Left hindlimb (tissue), 1 donor: ENCODE measurements at regions not wholly inside any gene's neighbourhood (a gene's known extent, or its start where the extent isn't known, plus 50 kb on each side); places are given as distances from the start of the nearest gene placed in this dataset.

Experiments used
- DNase-seq: peaks from one replicate; pipeline ENCODE4 v3.0.0-alpha.2; 2018

DNA sequence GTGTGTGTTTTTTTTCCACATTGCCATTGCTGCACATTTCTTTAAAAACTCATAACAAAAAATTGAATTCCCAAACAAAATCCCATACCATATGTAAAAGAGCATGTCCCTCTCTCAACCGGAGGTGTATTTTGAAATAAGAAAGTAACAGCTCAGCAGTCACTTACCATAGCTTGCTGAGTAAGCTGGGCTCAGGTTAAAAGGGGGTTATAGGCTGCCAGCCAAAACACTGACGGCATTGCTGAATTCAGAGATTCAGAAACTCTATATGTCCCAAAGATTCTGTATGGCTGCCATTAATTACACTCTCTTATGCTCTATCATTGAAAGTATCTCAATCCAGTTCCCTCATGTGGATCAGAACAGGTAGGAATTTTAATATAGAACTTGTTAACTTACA lies 276.0 kb downstream of the FOXG1 start:
- no peak for DNase-seq

- DNase-seq = no peak
These were observed 277.1 kb downstream of the FOXG1 start for GRCh38 chr14:29043737-29044136.

GRCh38 chr14:29045237-29045636 lies 278.6 kb downstream of the FOXG1 start:
- DNase-seq = no peak

DNA sequence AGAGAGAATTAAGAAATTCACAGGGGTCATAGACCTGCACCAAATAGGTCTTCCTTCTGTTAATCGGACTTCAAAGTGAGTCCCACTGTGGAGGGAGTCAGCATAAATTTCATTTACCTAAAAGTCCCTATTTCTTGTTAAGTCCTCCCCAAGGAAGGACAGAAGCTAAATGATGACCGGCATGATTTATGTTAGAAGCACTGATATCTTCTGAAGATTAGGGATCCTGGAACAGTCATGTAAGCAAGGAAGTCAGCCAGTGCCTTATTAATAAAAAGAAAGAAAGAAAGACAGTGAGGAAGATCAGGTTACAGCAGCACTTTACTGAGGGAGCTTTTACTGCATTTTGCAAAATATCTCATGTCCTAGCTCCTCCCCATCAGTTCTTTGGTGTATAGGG lies 287.5 kb downstream of the FOXG1 start:
- no peak for DNase-seq

GRCh38 chr14:29056041-29056566 lies 289.5 kb downstream of the FOXG1 start:
- DNase-seq = no peak

DNA sequence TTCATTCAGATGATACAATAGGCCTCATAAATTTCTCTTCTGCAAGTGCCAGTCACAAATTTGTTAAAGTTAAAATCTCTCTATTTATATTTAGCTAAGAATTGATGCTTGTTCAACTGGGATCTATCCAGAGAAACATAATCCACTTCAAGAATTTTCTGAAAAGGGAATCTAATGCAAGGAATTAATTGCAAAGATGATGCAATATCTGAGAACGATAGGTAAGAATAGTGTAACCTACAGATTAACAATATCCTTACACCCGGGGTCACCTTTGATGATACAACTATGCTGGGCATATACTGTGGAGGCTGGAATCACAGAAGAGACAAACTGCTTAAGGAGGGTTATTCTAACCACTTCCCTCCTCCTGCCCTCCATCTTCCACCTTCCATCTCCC lies 295.1 kb downstream of the FOXG1 start:
- DNase-seq = no peak

- DNase-seq = no peak
These were observed 295.9 kb downstream of the FOXG1 start for GRCh38 chr14:29062466-29062865.

DNA sequence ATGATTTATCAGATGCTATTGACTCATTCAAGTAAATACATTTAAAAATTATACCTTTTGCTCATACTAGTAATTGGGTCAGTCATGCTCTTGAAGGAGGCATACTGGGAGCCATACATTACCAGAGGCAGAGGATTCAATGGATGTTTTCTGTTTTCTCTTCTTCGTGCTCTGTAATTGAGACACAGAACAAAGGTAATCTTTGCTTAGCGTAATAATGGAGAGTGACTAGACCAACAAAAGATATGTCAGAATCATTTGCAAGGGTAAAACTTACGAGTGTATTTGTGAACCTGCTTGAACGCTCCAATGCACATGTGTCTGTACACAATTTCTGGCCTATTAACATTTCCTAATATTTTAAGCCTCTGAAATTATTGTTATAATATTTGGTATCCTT lies 296.4 kb downstream of the FOXG1 start:
- DNase-seq = no peak

GRCh38 chr14:29064305-29064900 lies 297.8 kb downstream of the FOXG1 start:
- DNase-seq = no peak

DNA sequence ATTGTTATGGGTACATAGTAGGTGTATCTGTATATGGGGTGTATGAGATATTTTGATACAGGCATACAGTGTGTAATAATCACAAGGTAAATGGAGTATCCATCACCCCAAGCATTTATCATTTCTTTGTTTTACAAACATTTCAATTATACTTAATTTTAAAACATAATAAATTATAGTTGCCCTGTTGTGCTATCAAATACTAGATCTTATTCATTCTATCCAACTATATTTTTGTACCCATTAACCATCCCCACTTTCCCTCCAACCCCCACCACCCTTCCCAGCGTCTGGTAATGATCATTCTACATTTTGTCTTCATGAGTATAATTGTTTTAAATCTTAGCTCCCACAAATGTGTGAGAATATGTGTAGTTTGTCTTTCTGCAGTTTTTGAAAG lies 302.6 kb downstream of the FOXG1 start:
- DNase-seq = no peak

- DNase-seq = no peak
These were observed 309.2 kb downstream of the FOXG1 start for GRCh38 chr14:29075761-29076160.

GRCh38 chr14:29077916-29078315 lies 311.3 kb downstream of the FOXG1 start:
- no peak for DNase-seq

DNA sequence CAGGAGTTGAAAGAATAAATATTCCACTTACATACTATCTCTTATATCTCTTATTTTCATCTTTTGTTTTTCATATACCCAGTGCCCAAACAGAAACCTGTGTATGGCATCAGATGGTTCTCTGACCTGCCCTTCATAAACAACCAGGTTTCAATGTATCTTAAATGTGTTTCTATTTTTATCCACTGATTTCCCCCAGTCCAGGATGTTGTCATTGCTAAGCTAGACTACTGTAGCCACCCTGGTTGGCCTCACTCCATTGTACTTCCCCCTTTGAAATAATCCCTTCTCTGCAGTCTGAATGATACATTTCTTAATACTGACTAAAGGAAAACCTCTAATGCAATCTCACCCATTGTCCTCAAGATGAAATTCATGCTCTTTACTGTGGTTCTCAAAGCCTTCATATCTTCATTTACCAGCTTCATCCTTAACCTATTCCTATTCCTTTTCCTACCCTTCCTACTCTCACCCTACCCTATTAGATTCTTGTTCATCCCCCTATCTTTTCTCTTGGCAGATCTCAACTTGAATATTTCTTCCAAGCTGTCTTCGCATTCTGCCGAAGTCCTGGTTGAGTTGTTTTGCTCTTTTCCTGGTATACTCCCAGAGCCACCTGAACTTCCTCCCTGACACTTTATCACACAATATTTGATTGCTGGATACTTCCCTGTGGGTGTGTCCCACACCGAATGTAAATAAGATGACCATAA lies 312.4 kb downstream of the FOXG1 start:
- no peak for DNase-seq

- no peak for DNase-seq
These were observed 319.0 kb downstream of the FOXG1 start for GRCh38 chr14:29085546-29085945.

DNA sequence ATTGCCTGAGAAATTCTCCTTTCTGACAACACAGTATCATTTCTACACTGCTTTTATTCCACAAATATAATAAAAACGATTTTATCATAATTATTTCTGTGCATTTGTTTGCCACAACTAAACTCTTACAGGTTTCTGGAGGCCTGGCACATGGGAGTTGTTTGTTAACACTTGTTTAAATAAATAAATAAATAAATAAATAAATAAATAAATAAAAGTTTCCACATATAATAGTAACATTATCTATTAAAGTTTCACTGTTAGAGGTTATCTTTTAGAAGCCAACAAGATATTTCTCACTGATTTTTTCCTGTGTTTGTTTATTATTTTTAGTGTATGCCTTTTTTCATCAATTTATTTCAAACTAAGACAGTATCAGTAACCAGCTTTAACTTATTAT lies 323.3 kb downstream of the FOXG1 start:
- no peak for DNase-seq

DNA sequence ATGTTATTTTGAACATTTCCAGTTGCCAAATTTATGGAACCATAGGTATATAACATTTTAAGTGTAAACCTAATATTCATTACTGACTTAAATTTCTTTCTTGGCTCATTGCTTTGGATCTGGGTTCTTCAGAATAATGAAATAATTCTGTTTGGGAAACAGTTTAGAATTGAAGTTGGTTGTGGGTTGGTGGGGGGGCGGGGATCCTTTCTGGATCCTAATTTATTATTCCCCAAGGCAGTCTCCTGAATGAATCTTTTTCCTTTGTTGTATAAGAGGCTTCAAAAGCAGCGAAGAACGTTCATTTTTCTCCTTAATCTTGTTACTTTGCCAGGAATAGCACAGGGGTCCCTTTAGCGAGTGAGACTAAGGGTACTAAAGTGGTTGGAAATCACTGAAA lies 325.5 kb downstream of the FOXG1 start:
- DNase-seq = no peak

DNA sequence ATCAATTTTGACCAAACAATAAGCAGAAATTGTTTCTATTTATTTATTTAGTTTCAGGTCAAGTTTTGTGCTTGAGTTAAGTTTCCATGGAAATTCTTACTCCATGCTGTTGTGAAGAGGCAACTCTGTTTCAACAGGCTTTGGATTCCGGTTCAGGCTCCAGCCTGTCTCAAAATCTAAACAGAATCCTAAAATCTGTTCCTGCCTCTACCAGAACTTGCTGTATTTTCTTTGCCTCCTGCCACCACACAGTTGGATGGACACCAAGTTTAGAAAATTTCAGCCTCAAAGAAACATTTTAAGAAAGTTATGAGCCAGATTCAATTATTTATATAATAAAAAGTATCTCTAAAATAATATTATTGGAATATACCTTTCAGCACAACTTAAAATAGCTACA lies 330.9 kb downstream of the FOXG1 start:
- no peak for DNase-seq

- DNase-seq = no peak
These were observed 332.1 kb downstream of the FOXG1 start for GRCh38 chr14:29098656-29099055.

- no peak for DNase-seq
These were observed 335.7 kb downstream of the FOXG1 start for GRCh38 chr14:29102266-29102665.

- no peak for DNase-seq
These were observed 336.4 kb downstream of the FOXG1 start for GRCh38 chr14:29102996-29103395.

GRCh38 chr14:29108908-29109307 lies 342.3 kb downstream of the FOXG1 start:
- no peak for DNase-seq

DNA sequence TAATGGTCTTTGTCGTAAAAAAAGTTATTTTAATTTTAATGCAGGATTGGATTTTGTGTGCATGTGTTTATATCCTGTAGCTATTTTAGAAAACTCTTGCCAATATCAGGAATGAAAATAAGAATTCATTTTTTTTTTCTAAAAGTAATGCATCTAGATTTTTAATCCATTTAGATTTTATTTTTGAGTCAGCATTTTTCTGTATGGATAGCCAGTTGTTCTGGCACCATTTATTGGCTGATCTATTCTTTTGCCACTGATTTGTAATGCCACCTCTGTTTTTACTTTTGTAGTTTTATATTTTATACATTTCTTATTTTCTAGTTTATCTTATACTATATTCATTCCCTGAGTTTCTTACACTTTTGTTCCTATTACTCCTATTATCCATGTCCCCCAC lies 343.0 kb downstream of the FOXG1 start:
- DNase-seq = no peak

DNA sequence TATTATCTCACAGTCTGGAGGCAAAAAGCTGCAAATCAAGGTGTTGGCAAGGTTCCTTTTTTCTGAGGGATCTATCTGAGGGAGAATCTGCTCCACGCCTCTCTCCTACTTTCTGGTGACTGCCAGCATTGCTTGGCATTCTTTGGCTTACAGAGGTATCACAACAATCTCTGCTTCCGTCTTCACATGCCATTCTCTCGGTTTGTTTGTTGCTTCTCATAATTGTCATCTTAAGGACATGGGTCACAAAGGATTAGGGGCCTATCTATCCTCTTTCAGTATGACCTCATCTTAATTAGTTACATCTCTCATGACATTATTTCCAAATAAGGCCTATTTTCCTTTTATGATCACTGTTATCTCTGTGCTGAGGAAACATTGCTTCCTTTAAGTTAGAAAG lies 345.0 kb downstream of the FOXG1 start:
- DNase-seq = no peak

GRCh38 chr14:29123017-29123416 lies 356.4 kb downstream of the FOXG1 start:
- DNase-seq = no peak

GRCh38 chr14:29126361-29126760 lies 359.8 kb downstream of the FOXG1 start:
- no peak for DNase-seq
